Lung (tissue), 11 donors: ENCODE measurements at regions not wholly inside any gene's neighbourhood (a gene's known extent, or its start where the extent isn't known, plus 50 kb on each side); places are given as distances from the start of the nearest gene placed in this dataset.

Source experiments
- ATAC-seq: fragments of 200-7000 bp; cut with Tn5 transposase; one replicate; pipeline ENCODE4 v1.9.1; 2020; ENCODE audit warnings: moderate number of reproducible peaks; ENCODE audit not compliant: insufficient read depth, low FRiP score
- DNase-seq, 3 donors: peaks; one replicate each; pipeline ENCODE4 v3.0.0-alpha.2; 2013 to 2017
- H3K27ac ChIP-seq, 2 donors: one replicate each; pipeline ENCODE4 v1.5.1; 2013; ENCODE audit warnings: mild to moderate bottlenecking in 2 of 2, moderate library complexity in 2 of 2, control low read depth in 1 of 2, inconsistent platforms in 1 of 2, low read depth in 1 of 2, low read length in 1 of 2
- H3K27me3 ChIP-seq, 3 donors: one replicate each; pipeline ENCODE4 v1.5.1; 2013; ENCODE audit warnings: low read length in 2 of 3; ENCODE audit not compliant: control insufficient read depth in 3 of 3, insufficient read depth in 3 of 3
- H3K36me3 ChIP-seq, 4 donors: one replicate each; pipeline ENCODE4 v1.5.1; 2013; ENCODE audit warnings: low read length in 4 of 4, mild to moderate bottlenecking in 1 of 4, moderate library complexity in 1 of 4; ENCODE audit not compliant: control insufficient read depth in 4 of 4, insufficient read depth in 4 of 4
- H3K4me1 ChIP-seq, 5 donors: one replicate each; pipeline ENCODE4 v1.5.1; 2013; ENCODE audit warnings: low read length in 5 of 5, mild to moderate bottlenecking in 2 of 5, moderate library complexity in 1 of 5; ENCODE audit not compliant: control insufficient read depth in 5 of 5, insufficient read depth in 5 of 5
- H3K4me3 ChIP-seq: one replicate; pipeline ENCODE4 v1.5.1; 2013; ENCODE audit warnings: mild to moderate bottlenecking, control low read depth, moderate library complexity
- H3K9ac ChIP-seq, 2 donors: one replicate each; pipeline ENCODE4 v1.5.1; 2013; ENCODE audit warnings: low read length in 2 of 2, control low read depth in 1 of 2; ENCODE audit not compliant: insufficient read depth in 1 of 2
- H3K9me3 ChIP-seq, 4 donors: one replicate each; pipeline ENCODE4 v1.5.1; 2013; ENCODE audit warnings: low read length in 3 of 4, mild to moderate bottlenecking in 1 of 4, moderate library complexity in 1 of 4; ENCODE audit not compliant: control insufficient read depth in 4 of 4, insufficient read depth in 3 of 4
- CTCF ChIP-seq: IDR thresholded peaks from 2 replicates; pipeline ENCODE4 v1.5.1; 2012; ENCODE audit warnings: mild to moderate bottlenecking; ENCODE audit errors: control extremely low read depth, extremely low read depth
- WGBS, 2 donors: extraction: QIAGEN DNeasy Blood & Tissue Kit; methylation state at CpG; one replicate each; pipeline ENCODE4 v1.1.7; 2013; 5-methylcytosine and 5-hydroxymethylcytosine counted together
- donor health status: control.
- donor health status: control.
- donor health status: Bipolar disorder and iron deficiency.
- donor health status: healthy.
- donor health status: DM: yes; HTN: yes; CAD: no.

DNA sequence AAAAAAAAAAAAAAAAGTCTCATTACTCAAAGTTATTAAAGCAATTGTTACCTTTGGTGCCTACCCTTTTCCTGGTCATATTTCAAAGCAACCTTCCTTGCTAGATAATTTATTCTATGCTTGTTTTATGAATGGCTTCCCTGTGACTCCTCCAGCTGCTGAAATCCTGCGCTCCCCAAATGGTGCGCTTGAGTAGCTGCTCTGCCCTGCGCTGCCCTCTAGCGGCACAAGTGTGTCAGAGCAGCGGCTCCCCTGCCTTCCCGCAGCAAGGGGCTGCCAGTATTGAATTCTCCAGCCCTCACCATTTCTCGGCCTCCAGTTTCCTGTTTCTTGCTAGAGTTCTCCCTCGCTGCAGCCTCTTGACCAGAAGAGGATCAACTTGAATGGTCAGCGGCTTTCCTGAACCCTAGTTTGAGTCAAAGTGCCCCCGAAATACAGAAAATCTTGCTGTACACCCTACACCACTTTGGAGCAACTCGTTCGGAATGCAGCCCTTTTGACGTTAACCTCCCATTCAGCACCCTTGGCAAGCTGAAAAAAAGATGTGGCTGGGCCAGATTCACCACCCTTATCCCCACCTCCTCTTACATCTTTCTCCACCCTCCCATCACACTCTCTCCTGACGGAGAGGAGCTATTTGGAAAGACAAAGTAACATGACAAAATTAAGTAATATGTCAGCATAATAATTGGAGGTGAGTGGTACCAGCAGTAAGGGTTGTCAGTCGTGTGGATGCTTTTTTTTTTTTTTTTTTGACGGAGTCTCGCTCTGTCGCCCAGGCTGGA lies 60.4 kb upstream of the KLHL31 start:
- H3K36me3 ChIP-seq: no peaks in the 10 kb centered on the region
- no peak overlapping the region for H3K9ac ChIP-seq
- no peaks in the 10 kb centered on the region for H3K4me1 ChIP-seq
- H3K4me3 ChIP-seq: no peak overlapping the region
- ATAC-seq: peak; percentile 79
- WGBS, 2 donors: 40 to 41% methylated on average over 18 of the region's 18 CpGs
- peak; percentile 78 for TF ChIP-seq CTCF
- no peak overlapping the region for H3K27ac ChIP-seq
- no peaks in the 10 kb centered on the region for H3K9me3 ChIP-seq
- H3K27me3 ChIP-seq: no peaks in the 10 kb centered on the region
- peak; percentile 81 to 88 (median 83) for DNase-seq

DNA sequence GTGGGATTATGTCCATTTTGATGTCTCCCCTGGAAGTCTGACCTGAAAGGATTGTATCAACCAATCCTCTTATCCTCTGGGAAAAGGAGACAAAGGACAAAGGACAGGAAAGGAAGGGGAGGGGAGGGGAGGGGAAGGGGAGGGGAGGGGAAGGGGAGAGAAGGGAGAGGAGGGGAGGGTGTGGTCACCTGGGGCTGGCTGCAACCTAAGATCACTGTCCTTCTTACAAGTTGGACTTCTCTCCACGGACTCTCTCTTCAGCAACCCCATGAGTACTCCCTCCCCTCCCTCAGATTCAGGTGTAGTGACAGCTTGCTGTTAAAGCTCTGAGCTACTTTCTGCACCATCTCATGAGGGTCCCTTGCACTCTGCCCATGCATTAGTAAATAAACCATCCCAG lies 58.9 kb upstream of the KLHL31 start:
- Histone ChIP-seq H3K27ac (no peak overlapping the region), H3K9me3 (no peaks in the 10 kb centered on the region), H3K4me3 (no peak overlapping the region), H3K27me3 (no peaks in the 10 kb centered on the region), H3K9ac (no peak overlapping the region), H3K4me1 (no peaks in the 10 kb centered on the region), H3K36me3 (no peaks in the 10 kb centered on the region)
- 82 to 88% methylated on average over 1 of the region's 1 CpG for WGBS, 2 donors
- TF ChIP-seq CTCF: no peak
- ATAC-seq: no peak
- DNase-seq: no peak

- no peak overlapping the region for H3K9ac ChIP-seq
- no peak for DNase-seq
- H3K36me3 ChIP-seq: no peaks in the 10 kb centered on the region
- no peaks in the 10 kb centered on the region for H3K4me1 ChIP-seq
- no peak overlapping the region for H3K27ac ChIP-seq
- no peaks in the 10 kb centered on the region for H3K9me3 ChIP-seq
- no peak for TF ChIP-seq CTCF
- H3K27me3 ChIP-seq: no peaks in the 10 kb centered on the region
- ATAC-seq: no peak
- WGBS, 2 donors: 95 to 96% methylated on average over 1 of the region's 1 CpG
- no peak overlapping the region for H3K4me3 ChIP-seq
Observed at GRCh38 chr6:53723331-53723730, 57.8 kb upstream of the KLHL31 start.

GRCh38 chr6:53721766-53722165 lies 56.2 kb upstream of the KLHL31 start:
- Histone ChIP-seq H3K27ac (no peak overlapping the region), H3K36me3 (no peaks in the 10 kb centered on the region), H3K4me1 (no peaks in the 10 kb centered on the region), H3K27me3 (no peaks in the 10 kb centered on the region), H3K9ac (no peak overlapping the region), H3K4me3 (no peak overlapping the region), H3K9me3 (no peaks in the 10 kb centered on the region)
- TF ChIP-seq CTCF: no peak
- DNase-seq (peak in 2 of 3 donors; percentile 30 to 40), ATAC-seq (no peak)
- WGBS, 2 donors: 85 to 88% methylated on average over 2 of the region's 2 CpGs
